ENCODE measurements at regions not wholly inside any gene's neighbourhood (a gene's known extent, or its start where the extent isn't known, plus 50 kb on each side); places are given as distances from the start of the nearest gene placed in this dataset.

DNA sequence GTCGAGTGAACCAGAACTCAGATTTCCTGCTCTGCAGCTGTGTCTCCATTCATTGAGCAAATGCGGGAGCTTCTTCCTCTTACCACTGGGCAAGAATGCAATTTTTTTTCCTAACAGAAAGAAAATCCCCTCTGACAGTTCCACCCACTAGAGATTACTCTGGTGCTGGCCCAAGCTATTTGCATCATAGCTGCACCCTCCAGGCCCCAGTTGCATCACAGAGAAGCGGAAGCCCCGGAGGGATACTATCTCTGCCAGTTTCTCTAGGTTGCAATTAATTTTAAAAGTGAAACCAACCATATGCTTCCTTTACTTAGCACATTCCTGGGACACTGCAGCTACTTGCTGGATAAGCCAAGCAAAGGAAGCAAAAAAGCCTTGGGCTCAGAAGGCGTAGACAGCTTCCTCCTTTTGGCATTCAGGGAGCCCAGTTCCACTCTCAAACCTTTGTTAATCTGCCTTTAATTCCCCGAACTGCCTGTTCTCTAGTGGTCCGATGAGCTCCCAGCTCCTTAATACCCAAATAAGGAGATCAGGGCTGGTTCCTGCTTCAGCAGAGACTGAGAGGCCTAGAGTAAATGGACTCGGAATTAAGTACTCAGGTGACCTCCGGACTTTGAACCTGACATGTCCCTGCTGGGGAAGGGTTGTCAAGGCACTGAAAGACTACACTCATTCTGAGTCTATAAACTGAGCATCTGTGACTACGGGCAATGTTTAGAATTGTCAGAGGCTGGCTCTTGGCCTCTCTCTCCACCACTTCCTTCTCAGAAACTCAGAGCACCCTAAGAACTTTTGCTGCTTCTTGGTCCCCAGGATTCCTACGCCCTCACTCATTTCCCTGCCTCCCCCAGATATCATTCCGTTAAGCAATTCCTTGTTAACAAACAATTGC lies 72.5 kb upstream of the TNFSF18 start (continued):
- TF ChIP-seq, protein P1, sequence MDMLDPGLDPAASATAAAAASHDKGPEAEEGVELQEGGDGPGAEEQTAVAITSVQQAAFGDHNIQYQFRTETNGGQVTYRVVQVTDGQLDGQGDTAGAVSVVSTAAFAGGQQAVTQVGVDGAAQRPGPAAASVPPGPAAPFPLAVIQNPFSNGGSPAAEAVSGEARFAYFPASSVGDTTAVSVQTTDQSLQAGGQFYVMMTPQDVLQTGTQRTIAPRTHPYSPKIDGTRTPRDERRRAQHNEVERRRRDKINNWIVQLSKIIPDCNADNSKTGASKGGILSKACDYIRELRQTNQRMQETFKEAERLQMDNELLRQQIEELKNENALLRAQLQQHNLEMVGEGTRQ (IDR thresholded peaks at IDR 0.05; ENCODE audit: low read depth, low read length): no peak
- TF ChIP-seq, protein P1 (CRISPR knock-in tag; IDR thresholded peaks at IDR 0.05; ENCODE audit: borderline replicate concordance): peak; percentile 80; the same call in 1 of the 2 replicates
- TF ChIP-seq ONECUT2 (CRISPR knock-in tag; IDR thresholded peaks at IDR 0.05) (no peak), MAF1 (CRISPR knock-in tag; IDR thresholded peaks at IDR 0.05; ENCODE audit: borderline replicate concordance) (no peak), ZNF614 (CRISPR knock-in tag; IDR thresholded peaks at IDR 0.05; ENCODE audit: borderline replicate concordance) (peak; percentile 73; the same call in 1 of the 2 replicates), ASH2L (IDR thresholded peaks at IDR 0.05; ENCODE audit: insufficient read length, low read depth, low read length) (no peak), SOX13 (IDR thresholded peaks at IDR 0.05) (no peak), SOX13 (CRISPR knock-in tag; conservative IDR thresholded peaks at IDR 0.05 in 1 of 2, IDR thresholded peaks at IDR 0.05 in 1 of 2) (peak in 1 of 2 experiments; percentile 72; a peak in 2 of 4 replicates), GFI1 (CRISPR knock-in tag; IDR thresholded peaks at IDR 0.05; ENCODE audit: borderline replicate concordance) (0 out of 2 replicates have a peak, but pooled peaks have one; percentile 26), NCOA1 (CRISPR knock-in tag; IDR thresholded peaks at IDR 0.05) (no peak), ZSCAN25 (CRISPR knock-in tag; IDR thresholded peaks at IDR 0.05) (0 out of 2 replicates have a peak, but pooled peaks have one; percentile 19), TBX2 (CRISPR knock-in tag; IDR thresholded peaks at IDR 0.05; ENCODE audit: borderline replicate concordance) (peak; percentile 40; the same call in 1 of the 2 replicates), NR2F6 (IDR thresholded peaks at IDR 0.05) (peak; percentile 66), NR2F6 (CRISPR knock-in tag; IDR thresholded peaks at IDR 0.05) (peak; percentile 81), ZNF446 (CRISPR knock-in tag; IDR thresholded peaks at IDR 0.05) (no peak)
- TF ChIP-seq, protein P2, sequence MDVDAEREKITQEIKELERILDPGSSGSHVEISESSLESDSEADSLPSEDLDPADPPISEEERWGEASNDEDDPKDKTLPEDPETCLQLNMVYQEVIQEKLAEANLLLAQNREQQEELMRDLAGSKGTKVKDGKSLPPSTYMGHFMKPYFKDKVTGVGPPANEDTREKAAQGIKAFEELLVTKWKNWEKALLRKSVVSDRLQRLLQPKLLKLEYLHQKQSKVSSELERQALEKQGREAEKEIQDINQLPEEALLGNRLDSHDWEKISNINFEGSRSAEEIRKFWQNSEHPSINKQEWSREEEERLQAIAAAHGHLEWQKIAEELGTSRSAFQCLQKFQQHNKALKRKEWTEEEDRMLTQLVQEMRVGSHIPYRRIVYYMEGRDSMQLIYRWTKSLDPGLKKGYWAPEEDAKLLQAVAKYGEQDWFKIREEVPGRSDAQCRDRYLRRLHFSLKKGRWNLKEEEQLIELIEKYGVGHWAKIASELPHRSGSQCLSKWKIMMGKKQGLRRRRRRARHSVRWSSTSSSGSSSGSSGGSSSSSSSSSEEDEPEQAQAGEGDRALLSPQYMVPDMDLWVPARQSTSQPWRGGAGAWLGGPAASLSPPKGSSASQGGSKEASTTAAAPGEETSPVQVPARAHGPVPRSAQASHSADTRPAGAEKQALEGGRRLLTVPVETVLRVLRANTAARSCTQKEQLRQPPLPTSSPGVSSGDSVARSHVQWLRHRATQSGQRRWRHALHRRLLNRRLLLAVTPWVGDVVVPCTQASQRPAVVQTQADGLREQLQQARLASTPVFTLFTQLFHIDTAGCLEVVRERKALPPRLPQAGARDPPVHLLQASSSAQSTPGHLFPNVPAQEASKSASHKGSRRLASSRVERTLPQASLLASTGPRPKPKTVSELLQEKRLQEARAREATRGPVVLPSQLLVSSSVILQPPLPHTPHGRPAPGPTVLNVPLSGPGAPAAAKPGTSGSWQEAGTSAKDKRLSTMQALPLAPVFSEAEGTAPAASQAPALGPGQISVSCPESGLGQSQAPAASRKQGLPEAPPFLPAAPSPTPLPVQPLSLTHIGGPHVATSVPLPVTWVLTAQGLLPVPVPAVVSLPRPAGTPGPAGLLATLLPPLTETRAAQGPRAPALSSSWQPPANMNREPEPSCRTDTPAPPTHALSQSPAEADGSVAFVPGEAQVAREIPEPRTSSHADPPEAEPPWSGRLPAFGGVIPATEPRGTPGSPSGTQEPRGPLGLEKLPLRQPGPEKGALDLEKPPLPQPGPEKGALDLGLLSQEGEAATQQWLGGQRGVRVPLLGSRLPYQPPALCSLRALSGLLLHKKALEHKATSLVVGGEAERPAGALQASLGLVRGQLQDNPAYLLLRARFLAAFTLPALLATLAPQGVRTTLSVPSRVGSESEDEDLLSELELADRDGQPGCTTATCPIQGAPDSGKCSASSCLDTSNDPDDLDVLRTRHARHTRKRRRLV (CRISPR knock-in tag; IDR thresholded peaks at IDR 0.05): 0 out of 2 replicates have a peak, but pooled peaks have one; percentile 16
- TF ChIP-seq, protein P3, sequence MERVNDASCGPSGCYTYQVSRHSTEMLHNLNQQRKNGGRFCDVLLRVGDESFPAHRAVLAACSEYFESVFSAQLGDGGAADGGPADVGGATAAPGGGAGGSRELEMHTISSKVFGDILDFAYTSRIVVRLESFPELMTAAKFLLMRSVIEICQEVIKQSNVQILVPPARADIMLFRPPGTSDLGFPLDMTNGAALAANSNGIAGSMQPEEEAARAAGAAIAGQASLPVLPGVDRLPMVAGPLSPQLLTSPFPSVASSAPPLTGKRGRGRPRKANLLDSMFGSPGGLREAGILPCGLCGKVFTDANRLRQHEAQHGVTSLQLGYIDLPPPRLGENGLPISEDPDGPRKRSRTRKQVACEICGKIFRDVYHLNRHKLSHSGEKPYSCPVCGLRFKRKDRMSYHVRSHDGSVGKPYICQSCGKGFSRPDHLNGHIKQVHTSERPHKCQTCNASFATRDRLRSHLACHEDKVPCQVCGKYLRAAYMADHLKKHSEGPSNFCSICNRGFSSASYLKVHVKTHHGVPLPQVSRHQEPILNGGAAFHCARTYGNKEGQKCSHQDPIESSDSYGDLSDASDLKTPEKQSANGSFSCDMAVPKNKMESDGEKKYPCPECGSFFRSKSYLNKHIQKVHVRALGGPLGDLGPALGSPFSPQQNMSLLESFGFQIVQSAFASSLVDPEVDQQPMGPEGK (CRISPR knock-in tag; IDR thresholded peaks at IDR 0.05): 0 out of 2 replicates have a peak, but pooled peaks have one; percentile 9
- TF ChIP-seq, protein P4, sequence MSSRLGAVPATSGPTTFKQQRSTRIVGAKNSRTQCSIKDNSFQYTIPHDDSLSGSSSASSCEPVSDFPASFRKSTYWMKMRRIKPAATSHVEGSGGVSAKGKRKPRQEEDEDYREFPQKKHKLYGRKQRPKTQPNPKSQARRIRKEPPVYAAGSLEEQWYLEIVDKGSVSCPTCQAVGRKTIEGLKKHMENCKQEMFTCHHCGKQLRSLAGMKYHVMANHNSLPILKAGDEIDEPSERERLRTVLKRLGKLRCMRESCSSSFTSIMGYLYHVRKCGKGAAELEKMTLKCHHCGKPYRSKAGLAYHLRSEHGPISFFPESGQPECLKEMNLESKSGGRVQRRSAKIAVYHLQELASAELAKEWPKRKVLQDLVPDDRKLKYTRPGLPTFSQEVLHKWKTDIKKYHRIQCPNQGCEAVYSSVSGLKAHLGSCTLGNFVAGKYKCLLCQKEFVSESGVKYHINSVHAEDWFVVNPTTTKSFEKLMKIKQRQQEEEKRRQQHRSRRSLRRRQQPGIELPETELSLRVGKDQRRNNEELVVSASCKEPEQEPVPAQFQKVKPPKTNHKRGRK (CRISPR knock-in tag; IDR thresholded peaks at IDR 0.05): no peak
